Uterus (tissue), 2 donors: ENCODE measurements at regions not wholly inside any gene's neighbourhood (a gene's known extent, or its start where the extent isn't known, plus 50 kb on each side); places are given as distances from the start of the nearest gene placed in this dataset.

ENCODE experiments used
- CTCF ChIP-seq, 4 experiments: fragments of 200-600 bp in 2 of 4; fragments of 450-650 bp in 2 of 4; sonication (generic) in 2 of 4; IDR thresholded peaks; one replicate each; pipeline ENCODE4 v1.5.1; 2016 to 2019; ENCODE audit warnings: antibody characterized with exemption in 4 of 4, mild to moderate bottlenecking in 2 of 4, moderate library complexity in 1 of 4
- POLR2A ChIP-seq, 2 donors: fragments of 450-650 bp; IDR thresholded peaks; one replicate each; pipeline ENCODE4 v1.6.1; 2016; ENCODE audit warnings: antibody characterized with exemption in 2 of 2, mild to moderate bottlenecking in 1 of 2, moderate library complexity in 1 of 2

GRCh38 chr13:74434782-74435181, 300.6 kb upstream of the KLF12 start:
- TF ChIP-seq CTCF (IDR thresholded peaks at IDR 0.05) (no peak), POLR2A (IDR thresholded peaks at IDR 0.05) (no peak)
